DOHH2 (cell line): ENCODE measurements at regions not wholly inside any gene's neighbourhood (a gene's known extent, or its start where the extent isn't known, plus 50 kb on each side); places are given as distances from the start of the nearest gene placed in this dataset.

Experiments
- H3F3A ChIP-seq: fragments of 200-600 bp; sonication (generic), shearing (Covaris generic); 2 replicates; pipeline ENCODE4 v1.6.0; 2016; ENCODE audit warnings: antibody characterized with exemption, mild to moderate bottlenecking; ENCODE audit not compliant: control insufficient read depth, insufficient read depth
- H3K27ac ChIP-seq: fragments of 200-600 bp; sonication (generic); 2 replicates; pipeline ENCODE4 v1.5.1; 2014; ENCODE audit warnings: low read depth, mild to moderate bottlenecking, low read length, moderate library complexity
- H3K27me3 ChIP-seq: fragments of 200-600 bp; sonication (generic); 2 replicates; pipeline ENCODE4 v1.6.1; 2014; ENCODE audit warnings: mild to moderate bottlenecking, low read length, mixed read lengths; ENCODE audit not compliant: control insufficient read depth
- H3K36me3 ChIP-seq: fragments of 200-600 bp; sonication (generic); 2 replicates; pipeline ENCODE4 v1.6.1; 2014; ENCODE audit warnings: mild to moderate bottlenecking, low read length, moderate library complexity, mixed read lengths; ENCODE audit not compliant: control insufficient read depth
- H3K4me1 ChIP-seq: fragments of 200-600 bp; sonication (generic); 2 replicates; pipeline ENCODE4 v1.6.1; 2014; ENCODE audit warnings: mild to moderate bottlenecking, low read length, mixed read lengths; ENCODE audit not compliant: control insufficient read depth
- H3K4me2 ChIP-seq: fragments of 200-600 bp; sonication (generic); 2 replicates; pipeline ENCODE4 v1.6.0; 2014; ENCODE audit warnings: mild to moderate bottlenecking, low read length, moderate library complexity
- H3K4me3 ChIP-seq: fragments of 200-600 bp; sonication (generic); 2 replicates; pipeline ENCODE4 v1.5.1; 2014; ENCODE audit warnings: mild to moderate bottlenecking, low read length, mixed read lengths
- H3K79me2 ChIP-seq: fragments of 200-600 bp; sonication (generic); 2 replicates; pipeline ENCODE4 v1.6.1; 2014; ENCODE audit warnings: mild to moderate bottlenecking, low read length, mixed read lengths; ENCODE audit not compliant: control insufficient read depth
- H3K9me2 ChIP-seq: fragments of 200-600 bp; sonication (generic); replicated peaks from 2 replicates; pipeline ENCODE4 v1.6.1; 2014; ENCODE audit warnings: mild to moderate bottlenecking, low read length, mixed read lengths; ENCODE audit not compliant: control insufficient read depth
- H3K9me3 ChIP-seq: fragments of 200-600 bp; sonication (generic); 2 replicates; pipeline ENCODE4 v1.6.1; 2014; ENCODE audit warnings: antibody characterized with exemption, low read length, mixed read lengths; ENCODE audit not compliant: control insufficient read depth, insufficient read depth
- H4K20me1 ChIP-seq: fragments of 200-600 bp; sonication (generic); 2 replicates; pipeline ENCODE4 v1.6.0; 2014; ENCODE audit warnings: low read depth, mild to moderate bottlenecking, antibody characterized with exemption, low read length, moderate library complexity; ENCODE audit not compliant: control insufficient read depth, insufficient read depth
- CTCF ChIP-seq: fragments of 200-600 bp; sonication (generic); IDR thresholded peaks from one replicate; pipeline ENCODE4 v1.5.1; 2014; ENCODE audit warnings: antibody characterized with exemption, mild to moderate bottlenecking, low read depth, low read length; ENCODE audit not compliant: poor library complexity, severe bottlenecking
- EZH2phosphoT487 ChIP-seq: fragments of 200-600 bp; sonication (generic); IDR thresholded peaks from 2 replicates; pipeline ENCODE4 v1.6.1; 2017; ENCODE audit warnings: borderline replicate concordance, mild to moderate bottlenecking, antibody characterized with exemption, low read length, moderate library complexity, mixed read lengths

GRCh38 chr13:47461816-47462215, 539.3 kb downstream of the SUCLA2 start:
- Histone ChIP-seq H3K4me2 (no peak overlapping the region), H3K79me2 (no peaks in the 10 kb centered on the region), H3K36me3 (no peaks in the 10 kb centered on the region), H3K4me1 (no peaks in the 10 kb centered on the region), H3K9me3 (no peaks in the 10 kb centered on the region), H4K20me1 (no peaks in the 10 kb centered on the region), H3F3A (no peaks in the 10 kb centered on the region), H3K27me3 (no peaks in the 10 kb centered on the region), H3K9me2 (no peaks in the 10 kb centered on the region), H3K4me3 (no peak overlapping the region), H3K27ac (no peak overlapping the region)
- TF ChIP-seq CTCF (no peak), EZH2phosphoT487 (no peak)

DNA sequence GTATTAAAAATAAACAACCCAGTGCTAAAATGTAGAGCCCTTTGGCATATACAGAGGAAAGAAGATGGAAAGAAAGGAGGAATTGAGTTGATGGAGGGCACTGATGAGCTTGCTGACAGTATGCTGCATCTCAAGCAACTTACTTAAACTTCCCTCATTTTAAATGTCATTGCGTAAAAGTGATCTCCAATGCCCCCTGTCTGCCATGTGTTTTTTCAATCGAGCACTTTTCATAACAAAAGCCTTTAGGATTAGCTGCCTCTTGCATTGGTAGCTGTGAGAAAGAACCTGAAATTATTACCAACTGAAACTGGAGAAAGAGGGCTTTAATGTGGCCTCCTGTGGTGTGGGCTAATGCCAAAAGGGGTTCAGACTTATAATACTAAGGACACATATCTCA, 541.6 kb downstream of the SUCLA2 start:
- H3K36me3 ChIP-seq, result no peaks in the 10 kb centered on the region
- no peak overlapping the region for H3K27ac ChIP-seq
- no peaks in the 10 kb centered on the region for H3K79me2 ChIP-seq
- no peaks in the 10 kb centered on the region for H3K9me3 ChIP-seq
- TF ChIP-seq EZH2phosphoT487, result no peak
- TF ChIP-seq CTCF, result no peak
- H3F3A ChIP-seq, result no peaks in the 10 kb centered on the region
- no peaks in the 10 kb centered on the region for H3K4me1 ChIP-seq
- H3K27me3 ChIP-seq, result no peaks in the 10 kb centered on the region
- H4K20me1 ChIP-seq, result no peaks in the 10 kb centered on the region
- no peak overlapping the region for H3K4me3 ChIP-seq
- H3K9me2 ChIP-seq, result no peaks in the 10 kb centered on the region
- H3K4me2 ChIP-seq, result no peak overlapping the region

GRCh38 chr13:47457626-47458025, 543.4 kb downstream of the SUCLA2 start:
- TF ChIP-seq CTCF (no peak), EZH2phosphoT487 (no peak)
- H3K27ac ChIP-seq, result no peak overlapping the region

DNA sequence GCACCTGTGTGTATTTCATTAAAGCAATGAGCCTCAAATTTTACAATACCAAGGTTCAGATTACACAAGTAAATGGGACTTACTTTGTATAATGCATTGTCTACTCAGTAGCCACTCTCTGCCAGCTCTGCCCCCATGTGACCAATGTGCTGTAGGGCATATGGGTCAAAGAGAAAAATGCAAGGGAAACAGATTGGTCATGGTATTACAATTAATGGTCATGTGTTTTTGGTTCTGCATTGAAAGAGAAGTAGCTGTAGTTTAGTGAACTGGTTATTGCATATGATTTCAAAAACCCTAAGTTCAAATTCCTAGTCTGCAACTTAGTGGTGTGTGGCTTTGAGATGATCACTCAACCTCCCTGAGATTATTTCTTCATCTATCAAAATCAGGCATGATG, 545.4 kb downstream of the SUCLA2 start:
- H4K20me1 ChIP-seq, result no peaks in the 10 kb centered on the region
- no peaks in the 10 kb centered on the region for H3K4me1 ChIP-seq
- no peak overlapping the region for H3K4me2 ChIP-seq
- no peak overlapping the region for H3K4me3 ChIP-seq
- H3K36me3 ChIP-seq, result no peaks in the 10 kb centered on the region
- H3K9me2 ChIP-seq, result no peaks in the 10 kb centered on the region
- no peaks in the 10 kb centered on the region for H3K9me3 ChIP-seq
- no peaks in the 10 kb centered on the region for H3K27me3 ChIP-seq
- no peak for TF ChIP-seq EZH2phosphoT487
- no peak for TF ChIP-seq CTCF
- H3K79me2 ChIP-seq, result no peaks in the 10 kb centered on the region
- H3K27ac ChIP-seq, result no peak overlapping the region
- H3F3A ChIP-seq, result no peaks in the 10 kb centered on the region

More at GRCh38 chr13:47457626-47458025, 543.4 kb downstream of the SUCLA2 start:
- no peaks in the 10 kb centered on the region for H3F3A ChIP-seq
- no peak overlapping the region for H3K4me2 ChIP-seq
- no peaks in the 10 kb centered on the region for H3K9me3 ChIP-seq
- H3K36me3 ChIP-seq, result no peaks in the 10 kb centered on the region
- H4K20me1 ChIP-seq, result no peaks in the 10 kb centered on the region
- no peaks in the 10 kb centered on the region for H3K27me3 ChIP-seq
- H3K79me2 ChIP-seq, result no peaks in the 10 kb centered on the region
- no peaks in the 10 kb centered on the region for H3K9me2 ChIP-seq
- H3K4me1 ChIP-seq, result no peaks in the 10 kb centered on the region
- no peak overlapping the region for H3K4me3 ChIP-seq
